ENCODE measurements at regions not wholly inside any gene's neighbourhood (a gene's known extent, or its start where the extent isn't known, plus 50 kb on each side); places are given as distances from the start of the nearest gene placed in this dataset.

DNA sequence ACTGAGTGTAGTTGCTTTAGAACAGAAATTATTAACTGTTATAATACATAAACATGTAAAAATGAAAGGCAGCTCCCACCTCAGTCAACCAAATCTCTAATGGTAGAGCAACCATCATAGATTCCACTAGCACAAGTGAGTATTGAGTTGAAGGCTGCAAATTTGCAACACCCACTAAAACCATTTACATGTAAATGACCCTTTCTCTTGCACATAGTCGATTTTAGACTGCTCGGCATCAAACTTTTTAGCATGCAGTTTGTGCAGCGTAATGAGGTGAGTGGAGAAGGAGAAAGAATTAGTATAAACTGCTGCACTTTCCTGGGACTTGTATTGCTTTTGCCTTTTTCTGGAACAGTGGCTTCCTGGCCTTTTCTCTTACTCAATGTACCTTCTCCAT lies 62.8 kb downstream of the FBXO5 start:
- TF ChIP-seq, protein P1, sequence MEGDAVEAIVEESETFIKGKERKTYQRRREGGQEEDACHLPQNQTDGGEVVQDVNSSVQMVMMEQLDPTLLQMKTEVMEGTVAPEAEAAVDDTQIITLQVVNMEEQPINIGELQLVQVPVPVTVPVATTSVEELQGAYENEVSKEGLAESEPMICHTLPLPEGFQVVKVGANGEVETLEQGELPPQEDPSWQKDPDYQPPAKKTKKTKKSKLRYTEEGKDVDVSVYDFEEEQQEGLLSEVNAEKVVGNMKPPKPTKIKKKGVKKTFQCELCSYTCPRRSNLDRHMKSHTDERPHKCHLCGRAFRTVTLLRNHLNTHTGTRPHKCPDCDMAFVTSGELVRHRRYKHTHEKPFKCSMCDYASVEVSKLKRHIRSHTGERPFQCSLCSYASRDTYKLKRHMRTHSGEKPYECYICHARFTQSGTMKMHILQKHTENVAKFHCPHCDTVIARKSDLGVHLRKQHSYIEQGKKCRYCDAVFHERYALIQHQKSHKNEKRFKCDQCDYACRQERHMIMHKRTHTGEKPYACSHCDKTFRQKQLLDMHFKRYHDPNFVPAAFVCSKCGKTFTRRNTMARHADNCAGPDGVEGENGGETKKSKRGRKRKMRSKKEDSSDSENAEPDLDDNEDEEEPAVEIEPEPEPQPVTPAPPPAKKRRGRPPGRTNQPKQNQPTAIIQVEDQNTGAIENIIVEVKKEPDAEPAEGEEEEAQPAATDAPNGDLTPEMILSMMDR (IDR thresholded peaks at IDR 0.05; ENCODE audit: low read depth, low read length, missing control alignments) = no peak
- H3K4me3 ChIP-seq (replicated peaks; ENCODE audit: low read depth, low read length) = no peak overlapping the region
- DNase-seq (ENCODE audit: extremely low read depth, low read depth) = no peak
